ENCODE measurements at regions not wholly inside any gene's neighbourhood (a gene's known extent, or its start where the extent isn't known, plus 50 kb on each side); places are given as distances from the start of the nearest gene placed in this dataset.
"Not testable (repeated sequence)": the region's sequence is repeated elsewhere in the genome, so short reads cannot be mapped to it uniquely, and the experiment has no call there.

DNA sequence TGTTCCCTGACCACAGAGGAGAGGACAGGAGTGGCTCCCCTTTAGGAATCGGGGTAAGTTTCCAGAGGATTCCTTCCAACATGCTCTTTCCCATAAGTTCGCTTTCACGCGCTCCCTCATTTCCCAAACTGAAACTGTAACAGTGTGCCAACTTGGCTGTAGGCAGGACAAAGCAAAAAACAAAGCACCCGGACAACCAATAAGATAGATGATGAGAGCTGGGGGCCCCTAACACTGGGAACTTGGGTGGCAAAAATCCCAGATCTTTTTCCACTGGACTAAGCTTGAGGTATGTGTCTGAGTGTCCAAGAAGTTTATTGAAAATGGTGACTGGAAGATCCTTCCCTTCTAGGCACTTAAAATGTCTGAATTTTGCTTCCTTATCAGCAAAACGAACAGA, 258.7 kb upstream of the IL12B start:
- peaks cover 0 to 2% (median 0%) of the 10 kb centered on the region in 3 donors for H3K9me3 ChIP-seq (ENCODE audit: control insufficient read depth in 3 of 3, low read length in 3 of 3)
- H3K4me3 ChIP-seq (ENCODE audit: low read length in 3 of 3) = no peak overlapping the region
- H3K27ac ChIP-seq (ENCODE audit: low read depth, low read length) = no peak overlapping the region
- H3K27me3 ChIP-seq (ENCODE audit: control insufficient read depth in 3 of 3, insufficient read depth in 3 of 3, low read length in 3 of 3) = no peaks in the 10 kb centered on the region
- H3K4me1 ChIP-seq (ENCODE audit: control insufficient read depth in 3 of 3, insufficient read depth in 3 of 3, low read length in 3 of 3) = no peaks in the 10 kb centered on the region
- H3K9ac ChIP-seq (ENCODE audit: low read depth in 1 of 3, low read length in 3 of 3) = no peak overlapping the region
- H3K36me3 ChIP-seq (ENCODE audit: control insufficient read depth in 3 of 3, insufficient read depth in 3 of 3, low read length in 3 of 3) = no peaks in the 10 kb centered on the region

DNA sequence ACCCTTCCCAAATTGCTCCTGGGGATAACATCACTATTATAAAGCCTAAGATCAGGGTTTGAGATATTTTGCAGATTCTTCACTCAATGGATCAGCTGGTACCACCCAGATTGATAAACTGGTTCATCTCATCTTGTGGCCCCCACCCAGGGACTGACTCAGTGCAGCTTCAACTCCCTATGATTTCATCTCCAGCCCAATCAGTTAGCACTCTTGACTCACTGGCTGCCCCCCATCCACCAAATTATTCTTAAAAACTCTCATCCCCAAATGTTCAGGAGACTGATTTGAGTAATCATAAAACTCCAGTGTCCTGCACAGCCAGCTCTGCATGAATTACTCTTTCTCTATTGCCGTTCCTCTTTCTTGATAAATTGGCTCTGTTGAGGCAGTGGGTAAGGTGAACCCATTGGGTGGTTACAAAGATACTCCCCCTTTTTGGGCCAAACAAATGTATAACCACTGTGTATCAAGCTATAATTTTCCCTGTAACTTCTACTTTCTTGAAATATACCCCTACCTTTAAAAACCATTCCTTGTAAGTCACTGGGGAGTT, 263.3 kb upstream of the IL12B start:
- no peak overlapping the region for H3K4me3 ChIP-seq (ENCODE audit: low read length in 3 of 3)
- H3K36me3 ChIP-seq (ENCODE audit: control insufficient read depth in 3 of 3, insufficient read depth in 3 of 3, low read length in 3 of 3) = no peaks in the 10 kb centered on the region
- H3K27me3 ChIP-seq (ENCODE audit: control insufficient read depth in 3 of 3, insufficient read depth in 3 of 3, low read length in 3 of 3) = no peaks in the 10 kb centered on the region
- no peaks in the 10 kb centered on the region for H3K9me3 ChIP-seq (ENCODE audit: control insufficient read depth in 3 of 3, low read length in 3 of 3)
- no peak overlapping the region for H3K27ac ChIP-seq (ENCODE audit: low read depth, low read length)
- H3K9ac ChIP-seq (ENCODE audit: low read depth in 1 of 3, low read length in 3 of 3) = no peak overlapping the region
- no peaks in the 10 kb centered on the region for H3K4me1 ChIP-seq (ENCODE audit: control insufficient read depth in 3 of 3, insufficient read depth in 3 of 3, low read length in 3 of 3)

DNA sequence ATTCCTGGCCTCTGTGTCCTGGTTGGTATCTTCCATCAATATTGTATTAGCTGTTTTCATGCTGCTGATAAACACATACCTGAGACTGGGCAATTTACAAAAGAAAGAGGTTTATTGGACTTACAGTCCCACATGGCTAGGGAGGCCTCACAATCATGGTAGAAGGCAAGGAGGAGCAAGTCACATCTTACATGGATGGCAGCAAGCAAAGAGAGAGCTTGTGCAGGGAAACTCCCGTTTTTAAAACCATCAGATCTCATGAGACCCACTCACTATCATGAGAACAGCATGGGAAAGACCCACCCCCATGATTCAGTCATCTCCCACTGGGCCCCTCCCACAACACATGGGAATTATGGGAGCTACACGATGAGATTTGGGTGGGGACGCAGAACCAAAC, 265.3 kb upstream of the IL12B start:
- not testable (repeated sequence) for H3K36me3 ChIP-seq (ENCODE audit: control insufficient read depth in 3 of 3, insufficient read depth in 3 of 3, low read length in 3 of 3); H3K9me3 ChIP-seq (ENCODE audit: control insufficient read depth in 3 of 3, low read length in 3 of 3); H3K4me1 ChIP-seq (ENCODE audit: control insufficient read depth in 3 of 3, insufficient read depth in 3 of 3, low read length in 3 of 3); H3K27me3 ChIP-seq (ENCODE audit: control insufficient read depth in 3 of 3, insufficient read depth in 3 of 3, low read length in 3 of 3); H3K9ac ChIP-seq (ENCODE audit: low read depth in 1 of 3, low read length in 3 of 3); H3K27ac ChIP-seq (ENCODE audit: low read depth, low read length); H3K4me3 ChIP-seq (ENCODE audit: low read length in 3 of 3)

DNA sequence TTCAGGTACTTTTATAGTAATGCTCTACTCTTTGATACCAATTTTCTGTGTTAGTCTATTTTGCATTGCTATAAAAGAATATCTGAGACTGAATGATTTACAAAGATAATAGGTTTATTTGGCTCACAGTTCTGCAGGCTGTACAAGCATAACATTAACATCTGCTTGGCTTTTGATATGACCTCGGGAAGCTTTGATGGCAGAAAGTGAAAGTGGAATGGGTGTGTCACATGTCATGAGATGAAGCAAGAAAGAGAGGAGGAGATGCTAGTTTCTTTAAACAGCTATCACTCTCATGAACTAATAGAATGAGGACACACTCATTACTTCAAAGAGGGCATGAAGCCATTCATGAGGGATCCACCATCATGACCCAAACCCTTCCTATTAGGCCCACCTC, 270.9 kb upstream of the IL12B start:
- H3K36me3 ChIP-seq (ENCODE audit: control insufficient read depth in 3 of 3, insufficient read depth in 3 of 3, low read length in 3 of 3) = no peaks in the 10 kb centered on the region
- no peaks in the 10 kb centered on the region for H3K27me3 ChIP-seq (ENCODE audit: control insufficient read depth in 3 of 3, insufficient read depth in 3 of 3, low read length in 3 of 3)
- H3K27ac ChIP-seq (ENCODE audit: low read depth, low read length) = no peak overlapping the region
- H3K9me3 ChIP-seq (ENCODE audit: control insufficient read depth in 3 of 3, low read length in 3 of 3) = peaks cover 0 to 3% (median 0%) of the 10 kb centered on the region in 3 donors
- H3K4me3 ChIP-seq (ENCODE audit: low read length in 3 of 3) = no peak overlapping the region
- H3K9ac ChIP-seq (ENCODE audit: low read depth in 1 of 3, low read length in 3 of 3) = no peak overlapping the region
- no peaks in the 10 kb centered on the region for H3K4me1 ChIP-seq (ENCODE audit: control insufficient read depth in 3 of 3, insufficient read depth in 3 of 3, low read length in 3 of 3)

DNA sequence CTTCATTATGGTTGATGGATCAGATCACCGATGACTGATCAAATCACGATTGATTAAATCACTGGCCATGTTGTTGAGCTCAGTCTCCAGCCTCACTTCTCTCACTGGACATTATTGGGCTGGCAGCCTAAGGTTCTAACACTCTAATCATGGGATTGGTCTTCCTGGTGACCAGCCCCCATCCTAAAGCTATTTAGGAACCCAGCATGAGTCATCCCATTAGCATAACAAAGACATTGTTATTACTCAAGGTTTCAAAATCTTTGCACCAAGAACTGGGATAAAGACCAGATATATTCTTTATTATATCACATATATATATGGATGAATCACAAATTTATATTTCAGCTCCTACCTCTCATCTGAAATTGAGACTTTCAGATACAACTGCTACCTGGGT, 272.1 kb upstream of the IL12B start:
- no peak overlapping the region for H3K27ac ChIP-seq (ENCODE audit: low read depth, low read length)
- H3K4me1 ChIP-seq (ENCODE audit: control insufficient read depth in 3 of 3, insufficient read depth in 3 of 3, low read length in 3 of 3) = no peaks in the 10 kb centered on the region

DNA sequence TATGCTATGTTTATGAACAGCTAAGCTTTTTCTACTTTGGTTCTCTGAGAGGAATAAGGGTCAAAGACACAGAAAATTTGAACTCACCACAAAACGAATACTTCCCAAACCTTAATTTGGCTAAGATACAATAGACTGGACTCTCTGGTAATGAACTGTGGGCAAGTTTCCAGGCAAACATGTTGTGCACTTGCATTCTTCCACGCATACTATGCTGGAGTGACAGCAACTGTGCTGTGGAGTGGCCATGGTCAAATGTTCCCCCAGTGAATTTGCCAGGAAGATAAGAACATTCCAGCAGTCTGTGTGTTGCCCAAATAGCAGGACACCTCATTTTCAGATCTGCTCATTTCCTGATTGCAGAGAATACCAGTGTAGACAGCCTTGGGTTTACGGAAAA, 275.3 kb upstream of the IL12B start:
- no peak overlapping the region for H3K4me3 ChIP-seq (ENCODE audit: low read length in 3 of 3)
- H3K36me3 ChIP-seq (ENCODE audit: control insufficient read depth in 3 of 3, insufficient read depth in 3 of 3, low read length in 3 of 3) = no peaks in the 10 kb centered on the region
- H3K9ac ChIP-seq (ENCODE audit: low read depth in 1 of 3, low read length in 3 of 3) = no peak overlapping the region
- H3K27me3 ChIP-seq (ENCODE audit: control insufficient read depth in 3 of 3, insufficient read depth in 3 of 3, low read length in 3 of 3) = no peaks in the 10 kb centered on the region
- H3K27ac ChIP-seq (ENCODE audit: low read depth, low read length) = no peak overlapping the region
- peaks cover 0 to 3% (median 0%) of the 10 kb centered on the region in 3 donors for H3K9me3 ChIP-seq (ENCODE audit: control insufficient read depth in 3 of 3, low read length in 3 of 3)
- no peaks in the 10 kb centered on the region for H3K4me1 ChIP-seq (ENCODE audit: control insufficient read depth in 3 of 3, insufficient read depth in 3 of 3, low read length in 3 of 3)

More for the DNA sequence above, 272.1 kb upstream of the IL12B start:
- H3K9ac ChIP-seq (ENCODE audit: low read depth in 1 of 3, low read length in 3 of 3) = no peak overlapping the region
- H3K4me3 ChIP-seq (ENCODE audit: low read length in 3 of 3) = no peak overlapping the region
- H3K36me3 ChIP-seq (ENCODE audit: control insufficient read depth in 3 of 3, insufficient read depth in 3 of 3, low read length in 3 of 3) = no peaks in the 10 kb centered on the region
- H3K27me3 ChIP-seq (ENCODE audit: control insufficient read depth in 3 of 3, insufficient read depth in 3 of 3, low read length in 3 of 3) = no peaks in the 10 kb centered on the region
- H3K9me3 ChIP-seq (ENCODE audit: control insufficient read depth in 3 of 3, low read length in 3 of 3) = peaks cover 0 to 3% (median 0%) of the 10 kb centered on the region in 3 donors

DNA sequence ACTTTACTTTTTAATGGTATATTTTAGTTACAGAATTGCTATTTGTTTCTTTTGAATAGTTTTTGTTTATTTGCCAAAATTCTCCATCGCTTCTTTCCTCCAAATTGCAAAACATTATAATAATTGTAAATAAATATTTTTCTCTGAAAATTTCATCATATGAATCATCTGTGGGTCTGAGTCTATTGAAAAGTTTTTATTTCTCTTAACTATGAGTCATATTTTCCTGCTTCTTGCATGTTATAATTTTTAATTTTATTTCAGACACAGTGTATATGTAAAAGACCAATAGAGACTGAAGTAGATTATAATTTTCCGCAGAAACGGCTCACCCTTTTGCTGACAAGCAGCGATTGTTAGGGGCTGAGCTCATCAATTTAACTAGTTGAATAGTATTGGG, 279.1 kb upstream of the IL12B start:
- no peaks in the 10 kb centered on the region for H3K4me1 ChIP-seq (ENCODE audit: control insufficient read depth in 3 of 3, insufficient read depth in 3 of 3, low read length in 3 of 3)
- H3K27me3 ChIP-seq (ENCODE audit: control insufficient read depth in 3 of 3, insufficient read depth in 3 of 3, low read length in 3 of 3) = no peaks in the 10 kb centered on the region
- H3K4me3 ChIP-seq (ENCODE audit: low read length in 3 of 3) = no peak overlapping the region
- H3K9me3 ChIP-seq (ENCODE audit: control insufficient read depth in 3 of 3, low read length in 3 of 3) = no peaks in the 10 kb centered on the region
- no peak overlapping the region for H3K9ac ChIP-seq (ENCODE audit: low read depth in 1 of 3, low read length in 3 of 3)
- no peaks in the 10 kb centered on the region for H3K36me3 ChIP-seq (ENCODE audit: control insufficient read depth in 3 of 3, insufficient read depth in 3 of 3, low read length in 3 of 3)
- H3K27ac ChIP-seq (ENCODE audit: low read depth, low read length) = no peak overlapping the region

DNA sequence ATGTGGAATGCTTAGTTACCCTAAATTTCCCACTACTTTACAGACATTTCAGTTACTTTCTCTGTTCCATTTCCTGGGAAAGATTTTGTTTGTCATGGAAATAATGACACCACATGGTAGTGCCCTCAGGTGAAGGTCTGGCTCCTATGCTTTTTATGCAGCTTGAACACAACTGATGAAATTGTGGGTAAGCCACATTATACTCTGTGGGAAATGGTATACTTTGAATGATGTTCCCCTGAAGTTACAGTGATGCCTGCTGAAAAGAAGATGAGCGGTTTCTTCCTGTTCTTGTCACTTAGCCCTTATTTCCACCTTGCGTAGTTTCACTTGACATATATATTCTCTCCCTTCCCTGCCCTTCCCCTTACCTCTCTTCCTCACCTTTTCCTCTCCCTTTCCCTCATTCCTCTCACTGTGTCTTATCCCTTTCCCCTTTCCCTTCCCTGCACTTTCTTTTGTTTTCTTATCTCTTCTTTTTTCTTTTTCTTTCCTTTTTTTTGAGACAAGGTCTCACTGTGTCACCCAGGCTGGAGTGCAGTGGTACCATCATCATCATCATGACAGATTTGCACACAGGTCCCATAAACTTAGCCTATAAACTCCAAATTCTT, 280.8 kb upstream of the IL12B start:
- no peak overlapping the region for H3K9ac ChIP-seq (ENCODE audit: low read depth in 1 of 3, low read length in 3 of 3)
- H3K4me3 ChIP-seq (ENCODE audit: low read length in 3 of 3) = no peak overlapping the region
- no peaks in the 10 kb centered on the region for H3K36me3 ChIP-seq (ENCODE audit: control insufficient read depth in 3 of 3, insufficient read depth in 3 of 3, low read length in 3 of 3)
- no peaks in the 10 kb centered on the region for H3K4me1 ChIP-seq (ENCODE audit: control insufficient read depth in 3 of 3, insufficient read depth in 3 of 3, low read length in 3 of 3)
- no peaks in the 10 kb centered on the region for H3K9me3 ChIP-seq (ENCODE audit: control insufficient read depth in 3 of 3, low read length in 3 of 3)
- no peaks in the 10 kb centered on the region for H3K27me3 ChIP-seq (ENCODE audit: control insufficient read depth in 3 of 3, insufficient read depth in 3 of 3, low read length in 3 of 3)
- no peak overlapping the region for H3K27ac ChIP-seq (ENCODE audit: low read depth, low read length)

DNA sequence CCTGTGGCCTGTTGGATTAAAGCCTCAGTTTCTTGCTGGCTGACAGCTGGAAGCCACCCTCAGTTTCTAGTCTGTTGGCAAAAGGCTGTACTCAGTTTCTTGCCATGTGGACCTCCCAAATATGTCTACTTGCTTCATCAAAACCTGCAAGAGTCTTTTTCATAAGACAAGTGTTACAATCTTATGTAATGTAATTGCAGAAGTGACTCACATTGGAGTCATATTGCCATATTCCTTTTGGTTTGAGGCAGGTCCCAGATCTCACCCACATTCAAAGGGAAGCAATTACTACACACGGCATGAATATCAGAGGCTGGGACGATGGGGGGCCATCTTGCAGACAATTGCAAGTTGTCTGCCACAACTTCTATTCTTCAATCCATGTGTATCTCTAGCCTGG, 286.7 kb upstream of the IL12B start:
- no peak overlapping the region for H3K9ac ChIP-seq (ENCODE audit: low read depth in 1 of 3, low read length in 3 of 3)
- no peak overlapping the region for H3K27ac ChIP-seq (ENCODE audit: low read depth, low read length)

DNA sequence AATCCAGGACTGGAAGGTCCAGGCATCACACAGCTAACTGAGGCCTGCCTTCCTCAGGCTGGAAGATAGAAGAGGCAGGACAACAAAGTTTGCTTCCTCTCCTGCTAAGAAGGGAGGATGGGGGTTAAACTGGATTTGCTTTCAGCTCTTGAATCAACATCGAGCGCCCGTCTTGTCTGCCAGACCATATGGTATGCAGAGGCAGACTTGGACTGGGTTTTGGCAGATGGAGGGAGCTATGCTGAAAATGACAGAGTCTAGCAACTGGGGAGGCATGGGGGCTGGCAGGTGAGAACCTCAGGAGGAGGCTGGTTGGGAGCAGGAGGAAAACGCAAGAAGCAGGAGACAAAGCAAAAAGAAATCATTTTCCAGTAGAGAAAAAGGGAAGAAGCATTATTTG, 289.5 kb upstream of the IL12B start:
- Histone ChIP-seq H3K9me3 (ENCODE audit: control insufficient read depth in 3 of 3, low read length in 3 of 3) (peaks cover 0 to 2% (median 0%) of the 10 kb centered on the region in 3 donors), H3K4me3 (ENCODE audit: low read length in 3 of 3) (no peak overlapping the region), H3K27me3 (ENCODE audit: control insufficient read depth in 3 of 3, insufficient read depth in 3 of 3, low read length in 3 of 3) (no peaks in the 10 kb centered on the region), H3K4me1 (ENCODE audit: control insufficient read depth in 3 of 3, insufficient read depth in 3 of 3, low read length in 3 of 3) (no peaks in the 10 kb centered on the region), H3K27ac (ENCODE audit: low read depth, low read length) (no peak overlapping the region), H3K36me3 (ENCODE audit: control insufficient read depth in 3 of 3, insufficient read depth in 3 of 3, low read length in 3 of 3) (no peaks in the 10 kb centered on the region), H3K9ac (ENCODE audit: low read depth in 1 of 3, low read length in 3 of 3) (no peak overlapping the region)

More for the DNA sequence above, 286.7 kb upstream of the IL12B start:
- Histone ChIP-seq H3K27me3 (ENCODE audit: control insufficient read depth in 3 of 3, insufficient read depth in 3 of 3, low read length in 3 of 3) (no peaks in the 10 kb centered on the region), H3K36me3 (ENCODE audit: control insufficient read depth in 3 of 3, insufficient read depth in 3 of 3, low read length in 3 of 3) (no peaks in the 10 kb centered on the region), H3K4me1 (ENCODE audit: control insufficient read depth in 3 of 3, insufficient read depth in 3 of 3, low read length in 3 of 3) (no peaks in the 10 kb centered on the region), H3K4me3 (ENCODE audit: low read length in 3 of 3) (no peak overlapping the region), H3K9me3 (ENCODE audit: control insufficient read depth in 3 of 3, low read length in 3 of 3) (peaks cover 0 to 2% (median 0%) of the 10 kb centered on the region in 3 donors)

All from skeletal muscle tissue (tissue), 3 donors.